ENCODE measurements at regions not wholly inside any gene's neighbourhood (a gene's known extent, or its start where the extent isn't known, plus 50 kb on each side); places are given as distances from the start of the nearest gene placed in this dataset.

DNA sequence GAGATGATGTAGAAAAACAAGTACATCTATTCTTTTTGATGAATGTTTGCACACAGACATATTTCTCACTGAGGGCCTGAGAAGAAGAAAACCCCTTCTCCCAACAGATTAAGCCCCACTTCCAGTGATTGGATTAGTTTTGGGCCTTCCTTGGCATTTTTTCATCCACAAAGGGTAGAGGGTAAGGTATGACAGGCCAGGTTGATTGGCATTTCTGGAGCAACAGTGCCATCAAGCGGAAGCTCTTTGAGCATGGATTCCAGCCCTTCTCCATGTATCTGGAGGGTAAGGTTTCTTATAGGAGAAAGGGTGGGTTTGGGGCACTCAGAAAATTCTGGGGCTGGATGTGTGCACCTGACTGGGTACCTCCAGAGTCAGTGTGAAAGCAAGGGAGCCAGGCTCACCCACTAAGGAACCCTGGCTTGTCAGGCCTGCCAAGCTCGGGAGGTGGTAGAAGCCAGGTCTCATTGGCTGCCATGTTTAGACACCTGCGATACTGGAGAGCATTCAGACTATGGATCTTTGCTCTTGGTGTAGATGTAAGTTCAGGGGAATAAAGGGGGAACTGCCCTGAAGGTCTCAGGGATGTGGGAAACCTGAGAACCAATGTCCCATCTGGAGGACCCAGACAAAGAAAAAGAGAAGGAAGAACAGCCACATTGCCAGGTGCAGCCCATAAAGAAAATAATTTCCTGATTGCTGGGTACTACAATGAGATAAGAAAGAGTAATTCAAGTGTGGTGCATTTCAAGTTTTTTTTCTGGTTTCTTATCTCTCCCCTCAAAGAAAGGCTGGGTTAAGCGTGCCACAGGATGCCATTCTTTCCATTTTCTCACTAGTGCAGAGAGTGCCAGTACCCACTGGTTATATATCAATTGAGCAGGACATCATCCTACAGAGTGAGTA, 222.3 kb upstream of the AGTR2 start:
- Histone ChIP-seq H3K4me3 (ENCODE audit: low read length) (no peak overlapping the region), H3K9ac (ENCODE audit: low read length) (no peak overlapping the region), H3K9me3 (ENCODE audit: control insufficient read depth, low read length) (peaks cover 11% of the 10 kb centered on the region), H3K4me1 (ENCODE audit: control insufficient read depth, insufficient read depth, low read length) (no peaks in the 10 kb centered on the region), H3K36me3 (ENCODE audit: control insufficient read depth, insufficient read depth, low read length, severe bottlenecking) (no peaks in the 10 kb centered on the region), H3K27me3 (replicated peaks; ENCODE audit: control insufficient read depth, insufficient read depth, low read length) (peaks cover 12% of the 10 kb centered on the region)
- DNase-seq (ENCODE audit: low read depth) = no peak

DNA sequence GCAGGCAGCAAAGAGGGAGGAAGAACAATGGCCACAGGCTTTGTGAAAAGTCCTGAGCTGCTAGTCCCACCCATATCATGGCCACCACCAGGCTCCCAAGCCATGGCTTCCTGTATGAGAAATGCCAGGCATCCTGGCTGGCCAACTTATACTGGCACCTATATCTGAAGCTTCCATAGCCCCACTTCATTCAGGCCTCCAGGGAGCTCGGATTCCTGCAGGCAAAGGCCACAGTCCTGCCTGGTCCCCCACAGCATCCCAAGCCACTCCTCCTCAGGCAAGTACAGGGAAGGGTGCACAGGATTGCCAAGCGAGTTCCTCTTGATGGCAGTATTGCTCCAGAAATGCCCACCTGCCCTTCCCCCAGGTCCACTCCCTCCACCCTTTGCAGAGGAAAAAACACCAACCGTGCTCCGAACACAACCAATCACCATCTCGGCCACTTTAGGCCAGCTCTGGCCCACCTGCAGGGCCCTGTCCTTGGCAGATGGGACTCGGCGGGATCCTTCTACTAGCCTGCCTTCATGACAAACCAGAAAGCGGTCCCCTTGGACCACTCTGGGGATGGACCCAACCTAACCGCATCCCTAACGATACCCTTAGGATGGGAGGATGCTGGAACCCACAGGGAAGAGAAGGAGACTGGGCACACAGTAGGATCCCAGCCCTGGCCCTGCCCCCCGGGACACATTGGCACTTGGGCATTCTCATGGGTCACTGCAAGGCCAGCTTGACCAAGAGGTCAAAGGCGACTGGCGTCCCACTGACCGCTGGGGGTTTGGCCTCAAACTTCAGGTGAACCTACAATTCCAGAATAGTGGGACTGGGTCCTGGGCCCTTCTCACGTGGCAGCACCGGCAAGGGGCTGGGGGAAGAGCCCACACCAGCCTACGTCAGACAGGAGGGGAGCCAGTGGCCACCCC, 220.4 kb upstream of the AGTR2 start:
- H3K9me3 ChIP-seq (ENCODE audit: control insufficient read depth, low read length) = peaks cover 11% of the 10 kb centered on the region
- H3K4me1 ChIP-seq (ENCODE audit: control insufficient read depth, insufficient read depth, low read length) = no peaks in the 10 kb centered on the region
- no peak overlapping the region for H3K4me3 ChIP-seq (ENCODE audit: low read length)
- peaks cover 11% of the 10 kb centered on the region for H3K27me3 ChIP-seq (replicated peaks; ENCODE audit: control insufficient read depth, insufficient read depth, low read length)
- no peaks in the 10 kb centered on the region for H3K36me3 ChIP-seq (ENCODE audit: control insufficient read depth, insufficient read depth, low read length, severe bottlenecking)
- no peak for DNase-seq (ENCODE audit: low read depth)
- H3K9ac ChIP-seq (ENCODE audit: low read length) = no peak overlapping the region

DNA sequence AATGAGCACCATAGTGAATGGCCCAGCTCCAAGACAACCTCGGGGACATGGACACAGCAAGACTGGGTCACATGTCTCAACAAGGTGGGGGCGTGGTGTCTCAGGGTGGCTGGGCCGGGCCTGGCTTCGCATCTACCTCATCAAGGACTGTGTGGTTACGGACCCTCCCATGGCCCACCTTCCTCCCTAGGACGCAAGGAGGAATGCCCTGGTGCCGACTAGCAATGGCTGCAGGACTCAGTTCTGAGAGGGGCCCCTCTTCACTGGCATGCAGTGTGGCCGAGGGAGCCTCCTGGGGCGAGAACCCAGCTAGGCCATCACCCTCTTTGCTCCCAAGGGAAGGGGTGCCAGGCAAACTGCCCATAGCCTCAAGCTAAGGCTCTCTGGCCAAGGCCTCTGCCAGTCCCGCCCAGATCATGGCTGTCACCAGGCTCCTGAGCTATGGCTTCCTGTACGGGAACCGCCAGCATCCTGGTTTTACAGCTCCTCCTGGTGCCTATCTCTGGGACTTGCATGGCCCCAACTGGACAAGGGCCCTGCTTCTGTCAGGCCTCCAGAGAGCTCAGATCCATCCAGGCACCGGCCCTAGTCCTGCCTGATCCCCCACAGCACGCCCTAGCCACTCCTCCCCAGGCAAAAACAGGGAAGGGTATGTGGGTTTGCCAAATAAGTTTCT, 218.0 kb upstream of the AGTR2 start:
- H3K36me3 ChIP-seq (ENCODE audit: control insufficient read depth, insufficient read depth, low read length, severe bottlenecking) = no peaks in the 10 kb centered on the region
- no peaks in the 10 kb centered on the region for H3K4me1 ChIP-seq (ENCODE audit: control insufficient read depth, insufficient read depth, low read length)
- H3K9ac ChIP-seq (ENCODE audit: low read length) = no peak overlapping the region
- H3K9me3 ChIP-seq (ENCODE audit: control insufficient read depth, low read length) = peaks cover 15% of the 10 kb centered on the region
- no peak overlapping the region for H3K4me3 ChIP-seq (ENCODE audit: low read length)
- no peak for DNase-seq (ENCODE audit: low read depth)
- H3K27me3 ChIP-seq (replicated peaks; ENCODE audit: control insufficient read depth, insufficient read depth, low read length) = peaks cover 6% of the 10 kb centered on the region

DNA sequence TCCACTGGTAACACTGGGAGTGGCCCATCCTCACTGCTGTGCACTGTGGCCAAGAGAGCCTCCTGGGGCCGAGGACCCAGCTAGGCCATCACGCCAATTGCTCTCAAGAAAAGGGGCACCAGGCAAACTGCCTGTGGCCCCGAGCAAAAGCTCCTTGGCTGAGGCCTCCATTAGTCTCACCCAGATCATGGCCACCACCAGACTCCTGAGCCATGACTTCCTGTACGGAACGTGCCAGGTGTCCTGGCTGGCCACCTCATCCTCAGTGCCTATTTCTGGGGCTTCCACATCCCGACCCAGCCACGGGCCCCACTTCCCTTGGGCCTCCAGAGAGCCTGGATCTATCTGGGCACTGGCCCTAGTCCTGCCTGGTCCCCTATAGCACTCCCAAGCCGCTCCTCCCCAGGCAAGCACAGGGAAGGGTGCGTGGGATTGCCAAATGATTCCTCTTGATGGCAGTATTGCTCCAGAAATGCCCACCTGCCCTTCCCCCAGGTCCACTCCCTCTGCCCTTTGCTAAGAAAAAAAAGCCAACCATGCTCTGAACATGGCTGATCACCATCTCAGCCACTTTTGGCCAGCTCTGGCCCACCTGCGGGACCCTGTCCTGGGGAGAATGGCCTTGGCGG, 212.6 kb upstream of the AGTR2 start:
- H3K36me3 ChIP-seq (ENCODE audit: control insufficient read depth, insufficient read depth, low read length, severe bottlenecking) = no peaks in the 10 kb centered on the region
- H3K4me1 ChIP-seq (ENCODE audit: control insufficient read depth, insufficient read depth, low read length) = no peaks in the 10 kb centered on the region
- no peak overlapping the region for H3K4me3 ChIP-seq (ENCODE audit: low read length)
- no peak for DNase-seq (ENCODE audit: low read depth)
- no peak overlapping the region for H3K9ac ChIP-seq (ENCODE audit: low read length)
- peaks cover 9% of the 10 kb centered on the region for H3K9me3 ChIP-seq (ENCODE audit: control insufficient read depth, low read length)
- H3K27me3 ChIP-seq (replicated peaks; ENCODE audit: control insufficient read depth, insufficient read depth, low read length) = peaks cover 7% of the 10 kb centered on the region

DNA sequence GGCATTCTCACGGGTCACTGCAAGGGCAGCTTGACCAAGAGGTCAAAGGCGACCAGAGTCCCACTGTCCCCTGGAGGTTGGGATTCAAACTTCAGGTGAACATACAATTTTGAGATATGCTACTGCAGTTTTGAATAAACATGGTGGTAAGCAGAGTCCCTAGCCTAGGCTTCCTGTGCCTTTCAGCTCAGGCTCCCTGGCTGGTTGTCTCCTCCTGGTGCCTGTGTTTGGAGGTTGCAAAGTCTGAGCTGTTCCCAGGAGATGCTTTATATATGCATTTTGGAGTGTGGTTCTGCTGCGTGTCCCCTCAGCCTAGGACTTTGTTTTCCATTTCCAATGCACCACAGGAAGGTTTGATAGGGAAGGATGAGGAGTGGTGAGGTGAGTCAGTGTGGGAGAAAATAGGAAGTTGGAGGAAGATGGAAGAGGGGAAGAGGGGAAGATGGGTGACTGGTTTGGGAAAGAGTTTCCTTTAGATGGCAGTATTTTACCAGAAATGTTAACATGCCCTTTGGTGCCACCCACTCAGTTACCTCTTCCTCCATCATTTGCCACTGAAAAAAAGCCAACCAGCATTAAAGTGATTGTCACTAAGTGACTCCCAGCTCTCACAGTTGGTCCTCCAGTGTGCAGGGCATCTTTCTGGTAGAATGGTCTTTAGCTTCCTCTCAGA, 211.7 kb upstream of the AGTR2 start:
- no peak for DNase-seq (ENCODE audit: low read depth)
- Histone ChIP-seq H3K27me3 (replicated peaks; ENCODE audit: control insufficient read depth, insufficient read depth, low read length) (peaks cover 10% of the 10 kb centered on the region), H3K36me3 (ENCODE audit: control insufficient read depth, insufficient read depth, low read length, severe bottlenecking) (no peaks in the 10 kb centered on the region), H3K4me1 (ENCODE audit: control insufficient read depth, insufficient read depth, low read length) (no peaks in the 10 kb centered on the region), H3K9ac (ENCODE audit: low read length) (no peak overlapping the region), H3K4me3 (ENCODE audit: low read length) (no peak overlapping the region), H3K9me3 (ENCODE audit: control insufficient read depth, low read length) (peaks cover 9% of the 10 kb centered on the region)

DNA sequence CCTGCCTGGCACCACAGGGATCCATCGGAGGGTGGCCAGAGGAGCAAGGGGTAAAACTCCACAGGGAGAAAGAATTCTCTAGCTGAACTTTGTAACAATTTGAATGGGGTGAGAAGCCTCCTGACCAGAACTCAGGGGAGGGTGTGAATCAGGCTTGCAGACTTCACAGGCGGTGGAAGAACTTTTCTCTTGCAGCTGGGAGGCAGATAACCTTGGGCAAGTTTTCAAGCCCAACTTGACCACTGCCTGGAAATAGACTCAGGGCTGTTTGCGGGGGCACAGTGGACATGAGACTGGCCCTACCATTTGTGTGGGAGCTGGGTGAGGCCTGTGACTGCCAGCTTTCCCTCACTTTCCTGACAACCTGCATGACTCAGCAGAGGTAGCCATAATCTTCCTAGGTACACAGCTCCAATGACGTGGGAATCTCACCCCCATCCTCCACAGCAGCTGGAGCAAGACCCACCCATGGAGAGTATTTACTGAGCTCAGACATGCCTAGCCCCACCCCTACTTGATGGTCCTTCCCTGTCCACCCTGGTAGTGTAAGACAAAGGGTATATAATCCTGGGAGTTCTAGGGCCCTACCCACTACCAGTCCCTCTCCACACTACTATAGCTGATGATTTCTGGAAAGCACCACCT, 210.0 kb upstream of the AGTR2 start:
- Histone ChIP-seq H3K27me3 (replicated peaks; ENCODE audit: control insufficient read depth, insufficient read depth, low read length) (peaks cover 8% of the 10 kb centered on the region), H3K36me3 (ENCODE audit: control insufficient read depth, insufficient read depth, low read length, severe bottlenecking) (no peaks in the 10 kb centered on the region), H3K4me1 (ENCODE audit: control insufficient read depth, insufficient read depth, low read length) (no peaks in the 10 kb centered on the region), H3K9ac (ENCODE audit: low read length) (no peak overlapping the region), H3K4me3 (ENCODE audit: low read length) (no peak overlapping the region), H3K9me3 (ENCODE audit: control insufficient read depth, low read length) (peaks cover 9% of the 10 kb centered on the region)
- no peak for DNase-seq (ENCODE audit: low read depth)

DNA sequence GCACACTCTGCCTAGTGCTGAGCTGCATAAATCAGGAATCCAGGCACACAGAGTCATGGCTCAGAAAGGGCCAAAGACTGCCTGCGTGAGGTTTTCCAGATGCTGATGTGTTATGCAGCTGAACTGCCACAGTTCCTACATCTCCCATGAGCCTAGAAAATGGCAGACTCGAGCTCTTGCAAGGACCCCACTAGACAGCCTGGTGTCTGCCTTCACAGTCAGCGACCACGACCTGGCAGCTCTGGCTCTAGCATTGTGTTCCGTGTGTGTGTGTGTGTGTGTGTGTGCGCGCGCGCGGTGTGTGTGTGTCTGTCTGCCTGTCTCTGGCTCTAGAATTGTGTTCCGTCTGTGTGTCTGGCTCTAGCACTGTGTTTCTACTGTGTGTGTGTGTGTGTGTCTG, 203.6 kb upstream of the AGTR2 start:
- no peaks in the 10 kb centered on the region for H3K36me3 ChIP-seq (ENCODE audit: control insufficient read depth, insufficient read depth, low read length, severe bottlenecking)
- no peak overlapping the region for H3K4me3 ChIP-seq (ENCODE audit: low read length)
- no peak for DNase-seq (ENCODE audit: low read depth)

DNA sequence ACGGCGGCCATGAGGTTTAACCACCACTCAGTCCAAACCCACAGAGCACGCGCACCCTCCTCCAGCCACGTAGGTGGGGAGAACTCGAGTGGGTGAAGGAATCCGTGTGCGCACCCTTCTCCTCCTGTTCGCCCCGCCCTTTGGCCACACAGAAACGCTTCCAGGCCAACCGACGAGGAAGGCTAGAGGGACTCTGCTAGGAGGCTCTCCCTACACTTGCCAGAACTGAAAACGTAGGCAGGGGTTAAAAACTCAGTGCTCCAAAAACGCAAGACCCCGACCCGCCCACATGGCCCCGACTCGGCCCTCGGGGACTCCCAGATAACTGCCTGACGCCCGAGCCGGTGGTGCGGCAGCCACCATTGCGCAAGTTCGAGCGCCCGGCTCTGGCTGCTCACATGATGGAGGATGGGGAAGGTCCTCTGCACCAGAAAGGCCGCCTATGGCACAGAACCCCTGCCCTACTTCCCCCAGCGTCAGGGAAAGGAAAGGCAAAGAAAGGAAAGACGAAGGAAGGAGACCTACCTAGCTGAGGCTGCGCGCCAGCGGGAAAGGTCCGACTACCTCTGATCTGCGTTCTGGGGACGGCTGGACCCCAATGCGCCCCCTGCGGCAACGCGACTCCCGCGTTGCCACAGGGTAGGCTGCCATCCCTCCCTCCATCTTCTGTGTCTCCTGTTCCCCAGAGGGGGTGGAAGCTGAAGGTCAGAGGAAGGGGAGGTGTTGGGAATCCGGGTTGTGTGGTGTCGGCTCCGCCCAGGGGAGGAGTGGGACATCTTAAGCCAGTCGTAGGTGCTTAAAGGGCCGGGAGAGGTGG, 201.9 kb upstream of the AGTR2 start:
- Histone ChIP-seq H3K27me3 (replicated peaks; ENCODE audit: control insufficient read depth, insufficient read depth, low read length) (peaks cover 13% of the 10 kb centered on the region), H3K4me1 (ENCODE audit: control insufficient read depth, insufficient read depth, low read length) (no peaks in the 10 kb centered on the region), H3K4me3 (ENCODE audit: low read length) (peak overlapping the region; percentile 72), H3K9me3 (ENCODE audit: control insufficient read depth, low read length) (peaks cover 30% of the 10 kb centered on the region), H3K9ac (ENCODE audit: low read length) (peak overlapping the region; percentile 15), H3K36me3 (ENCODE audit: control insufficient read depth, insufficient read depth, low read length, severe bottlenecking) (no peaks in the 10 kb centered on the region)
- DNase-seq (ENCODE audit: low read depth) = peak; percentile 65

More for the DNA sequence above, 203.6 kb upstream of the AGTR2 start:
- no peaks in the 10 kb centered on the region for H3K4me1 ChIP-seq (ENCODE audit: control insufficient read depth, insufficient read depth, low read length)
- H3K27me3 ChIP-seq (replicated peaks; ENCODE audit: control insufficient read depth, insufficient read depth, low read length) = peaks cover 17% of the 10 kb centered on the region
- peaks cover 31% of the 10 kb centered on the region for H3K9me3 ChIP-seq (ENCODE audit: control insufficient read depth, low read length)
- H3K9ac ChIP-seq (ENCODE audit: low read length) = no peak overlapping the region

DNA sequence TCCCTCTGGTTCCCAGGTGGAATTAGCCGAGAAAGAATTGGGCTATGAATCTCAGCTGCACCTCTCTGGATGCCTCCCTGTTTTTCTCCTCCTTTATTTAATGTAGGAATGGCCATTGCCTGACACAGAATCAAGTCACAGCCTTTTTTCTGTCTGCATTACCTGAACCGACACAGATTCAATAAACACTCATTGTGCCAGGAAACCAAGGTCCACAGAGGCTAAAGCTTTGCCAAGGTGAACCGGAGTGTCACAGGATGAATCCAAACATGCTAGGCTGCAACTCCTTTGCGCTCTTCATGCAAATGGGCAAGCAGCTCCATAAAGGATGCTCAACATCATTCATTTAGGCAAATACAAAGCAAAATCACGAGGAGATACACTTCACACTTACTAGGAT, 199.8 kb upstream of the AGTR2 start:
- H3K9ac ChIP-seq (ENCODE audit: low read length) = no peak overlapping the region
- H3K27me3 ChIP-seq (replicated peaks; ENCODE audit: control insufficient read depth, insufficient read depth, low read length) = peaks cover 13% of the 10 kb centered on the region
- H3K36me3 ChIP-seq (ENCODE audit: control insufficient read depth, insufficient read depth, low read length, severe bottlenecking) = no peaks in the 10 kb centered on the region
- DNase-seq (ENCODE audit: low read depth) = no peak
- peaks cover 51% of the 10 kb centered on the region for H3K9me3 ChIP-seq (ENCODE audit: control insufficient read depth, low read length)
- H3K4me3 ChIP-seq (ENCODE audit: low read length) = no peak overlapping the region
- no peaks in the 10 kb centered on the region for H3K4me1 ChIP-seq (ENCODE audit: control insufficient read depth, insufficient read depth, low read length)
